ENCODE measurements at regions not wholly inside any gene's neighbourhood (a gene's known extent, or its start where the extent isn't known, plus 50 kb on each side); places are given as distances from the start of the nearest gene placed in this dataset.

DNA sequence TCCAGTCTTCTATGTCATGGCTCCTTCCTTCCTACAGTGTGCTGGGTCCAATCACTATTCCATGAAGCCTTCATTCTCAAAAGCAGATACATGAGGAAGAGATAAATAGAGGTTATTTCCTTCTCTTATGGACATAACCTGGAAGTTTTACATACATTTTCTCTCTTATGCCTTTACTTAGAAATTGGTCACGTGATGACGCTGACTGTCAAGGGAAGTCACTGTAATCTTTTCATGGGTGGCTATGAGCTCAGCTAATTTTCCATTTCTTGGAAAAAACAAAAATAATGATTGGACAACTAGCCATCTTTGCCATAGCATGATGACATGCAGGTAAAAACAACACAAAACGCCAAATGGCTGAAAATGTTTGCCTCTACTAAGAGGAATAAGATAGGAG, 151.6 kb upstream of the PRSS16 start:
- TF ChIP-seq, protein P1, sequence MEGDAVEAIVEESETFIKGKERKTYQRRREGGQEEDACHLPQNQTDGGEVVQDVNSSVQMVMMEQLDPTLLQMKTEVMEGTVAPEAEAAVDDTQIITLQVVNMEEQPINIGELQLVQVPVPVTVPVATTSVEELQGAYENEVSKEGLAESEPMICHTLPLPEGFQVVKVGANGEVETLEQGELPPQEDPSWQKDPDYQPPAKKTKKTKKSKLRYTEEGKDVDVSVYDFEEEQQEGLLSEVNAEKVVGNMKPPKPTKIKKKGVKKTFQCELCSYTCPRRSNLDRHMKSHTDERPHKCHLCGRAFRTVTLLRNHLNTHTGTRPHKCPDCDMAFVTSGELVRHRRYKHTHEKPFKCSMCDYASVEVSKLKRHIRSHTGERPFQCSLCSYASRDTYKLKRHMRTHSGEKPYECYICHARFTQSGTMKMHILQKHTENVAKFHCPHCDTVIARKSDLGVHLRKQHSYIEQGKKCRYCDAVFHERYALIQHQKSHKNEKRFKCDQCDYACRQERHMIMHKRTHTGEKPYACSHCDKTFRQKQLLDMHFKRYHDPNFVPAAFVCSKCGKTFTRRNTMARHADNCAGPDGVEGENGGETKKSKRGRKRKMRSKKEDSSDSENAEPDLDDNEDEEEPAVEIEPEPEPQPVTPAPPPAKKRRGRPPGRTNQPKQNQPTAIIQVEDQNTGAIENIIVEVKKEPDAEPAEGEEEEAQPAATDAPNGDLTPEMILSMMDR (IDR thresholded peaks at IDR 0.05; ENCODE audit: insufficient read depth, low read length, poor library complexity, severe bottlenecking), result no peak
- TF ChIP-seq EZH2phosphoT487 (conservative IDR thresholded peaks at IDR 0.05; ENCODE audit: low read length), result no peak
